ENCODE measurements at regions not wholly inside any gene's neighbourhood (a gene's known extent, or its start where the extent isn't known, plus 50 kb on each side); places are given as distances from the start of the nearest gene placed in this dataset.

- TF ChIP-seq CTCF (IDR thresholded peaks at IDR 0.05) (no peak), POLR2A (IDR thresholded peaks at IDR 0.05) (no peak)
These were observed 435.6 kb upstream of the GRM7 start for GRCh38 chr3:6425289-6425820.
